ENCODE measurements at regions not wholly inside any gene's neighbourhood (a gene's known extent, or its start where the extent isn't known, plus 50 kb on each side); places are given as distances from the start of the nearest gene placed in this dataset.
"Not testable (repeated sequence)": the region's sequence is repeated elsewhere in the genome, so short reads cannot be mapped to it uniquely, and the experiment has no call there.

GRCh38 chr1:65020774-65021173 lies 54.4 kb upstream of the JAK1 start:
- intact Hi-C loops (cut with DNase I): no loop called here
- DNase-seq (ENCODE audit: low spot score): no peak

GRCh38 chr1:65021795-65022194 lies 55.4 kb upstream of the JAK1 start:
- intact Hi-C loops (cut with DNase I): no loop called here

GRCh38 chr1:65022216-65022615 lies 55.9 kb upstream of the JAK1 start:
- intact Hi-C loops (cut with DNase I): no loop called here
- DNase-seq (ENCODE audit: low spot score): no peak

More at GRCh38 chr1:65021795-65022194, 55.4 kb upstream of the JAK1 start:
- no peak for DNase-seq (ENCODE audit: low spot score)

GRCh38 chr1:65025794-65026193 lies 59.4 kb upstream of the JAK1 start:
- intact Hi-C loops (cut with DNase I): no loop called here
- DNase-seq (ENCODE audit: low spot score): no peak

GRCh38 chr1:65026235-65026634 lies 59.9 kb upstream of the JAK1 start:
- DNase-seq (ENCODE audit: low spot score): no peak
- intact Hi-C loops (cut with DNase I): no loop called here

- intact Hi-C loops (cut with DNase I): no loop called here
- DNase-seq (ENCODE audit: low spot score): no peak
These were observed 61.5 kb upstream of the JAK1 start for GRCh38 chr1:65027666-65028358.

GRCh38 chr1:65029434-65029833 lies 63.1 kb upstream of the JAK1 start:
- intact Hi-C loops (cut with DNase I); DNase-seq (ENCODE audit: low spot score): not testable (repeated sequence)

GRCh38 chr1:65034879-65035278 lies 68.5 kb upstream of the JAK1 start:
- DNase-seq (ENCODE audit: low spot score); intact Hi-C loops (cut with DNase I): not testable (repeated sequence)

GRCh38 chr1:65036570-65037051 lies 70.3 kb upstream of the JAK1 start:
- no peak for DNase-seq (ENCODE audit: low spot score)
- intact Hi-C loops (cut with DNase I): no loop called here

- no peak for DNase-seq (ENCODE audit: low spot score)
These were observed 72.7 kb upstream of the JAK1 start for GRCh38 chr1:65039066-65039465.

GRCh38 chr1:65039508-65039907 lies 73.2 kb upstream of the JAK1 start:
- intact Hi-C loops (cut with DNase I): no loop called here
- DNase-seq (ENCODE audit: low spot score): no peak

More at GRCh38 chr1:65039066-65039465, 72.7 kb upstream of the JAK1 start:
- intact Hi-C loops (cut with DNase I): no loop called here

- intact Hi-C loops (cut with DNase I): no loop called here
These were observed 76.1 kb upstream of the JAK1 start for GRCh38 chr1:65042467-65042866.

GRCh38 chr1:65044411-65044810 lies 78.1 kb upstream of the JAK1 start:
- no peak for DNase-seq (ENCODE audit: low spot score)
- intact Hi-C loops (cut with DNase I): no loop called here

More at GRCh38 chr1:65042467-65042866, 76.1 kb upstream of the JAK1 start:
- no peak for DNase-seq (ENCODE audit: low spot score)

GRCh38 chr1:65045022-65045817 lies 78.9 kb upstream of the JAK1 start:
- intact Hi-C loops (cut with DNase I): no loop called here
- no peak for DNase-seq (ENCODE audit: low spot score)

- intact Hi-C loops (cut with DNase I): no loop called here
- no peak for DNase-seq (ENCODE audit: low spot score)
These were observed 82.0 kb upstream of the JAK1 start for GRCh38 chr1:65048335-65048734.

- intact Hi-C loops (cut with DNase I): no loop called here
- DNase-seq (ENCODE audit: low spot score): no peak
These were observed 83.8 kb upstream of the JAK1 start for GRCh38 chr1:65049941-65050713.

- intact Hi-C loops (cut with DNase I): no loop called here
- no peak for DNase-seq (ENCODE audit: low spot score)
These were observed 84.4 kb upstream of the JAK1 start for GRCh38 chr1:65050735-65051134.

- DNase-seq (ENCODE audit: low spot score): no peak
- intact Hi-C loops (cut with DNase I): no loop called here
These were observed 88.1 kb upstream of the JAK1 start for GRCh38 chr1:65054481-65054880.

GRCh38 chr1:65055747-65056146 lies 89.4 kb upstream of the JAK1 start:
- no peak for DNase-seq (ENCODE audit: low spot score)
- intact Hi-C loops (cut with DNase I): no loop called here

- intact Hi-C loops (cut with DNase I): no loop called here
- no peak for DNase-seq (ENCODE audit: low spot score)
These were observed 89.9 kb upstream of the JAK1 start for GRCh38 chr1:65056234-65056633.

All from posterior vena cava (tissue), 2 donors.